ENCODE measurements at regions not wholly inside any gene's neighbourhood (a gene's known extent, or its start where the extent isn't known, plus 50 kb on each side); places are given as distances from the start of the nearest gene placed in this dataset.

GRCh38 chr22:49703505-49703904 lies 124.2 kb downstream of the BRD1 start:
- no peak for TF ChIP-seq CTCF (IDR thresholded peaks at IDR 0.05; ENCODE audit: insufficient read depth, low read length)
- TF ChIP-seq POLR2AphosphoS5 (IDR thresholded peaks at IDR 0.05; ENCODE audit: low read depth): no peak
- no peak for TF ChIP-seq SPI1 (IDR thresholded peaks at IDR 0.05; ENCODE audit: borderline replicate concordance, low read depth)

All from HL-60 (cell line).